HUES64 (cell line): ENCODE measurements at regions not wholly inside any gene's neighbourhood (a gene's known extent, or its start where the extent isn't known, plus 50 kb on each side); places are given as distances from the start of the nearest gene placed in this dataset.

Experiments
- H3K27ac ChIP-seq: 2 replicates; pipeline ENCODE4 v1.7.0; 2013; ENCODE audit warnings: low read depth, low read length, inconsistent platforms
- H3K27me3 ChIP-seq: 2 replicates; pipeline ENCODE4 v1.6.1; 2013; ENCODE audit warnings: mild to moderate bottlenecking, low read length; ENCODE audit not compliant: insufficient read depth
- H3K36me3 ChIP-seq: 2 replicates; pipeline ENCODE4 v1.6.1; 2013; ENCODE audit warnings: mild to moderate bottlenecking, low read length; ENCODE audit not compliant: insufficient read depth
- H3K4me1 ChIP-seq: 2 replicates; pipeline ENCODE4 v1.6.1; 2013; ENCODE audit warnings: mild to moderate bottlenecking, low read length, moderate library complexity; ENCODE audit not compliant: insufficient read depth
- H3K4me3 ChIP-seq: 2 replicates; pipeline ENCODE4 v1.5.1; 2013; ENCODE audit warnings: mild to moderate bottlenecking, low read length, moderate library complexity
- H3K9ac ChIP-seq: 2 replicates; pipeline ENCODE4 v1.6.1; 2013; ENCODE audit warnings: mild to moderate bottlenecking, low read depth, low read length
- H3K9me3 ChIP-seq: 2 replicates; pipeline ENCODE4 v1.6.1; 2013; ENCODE audit warnings: low read depth, low read length; ENCODE audit not compliant: insufficient read depth
- WGBS: fragments of 150-250, 120-280 bp; methylation state at CpG from one replicate; pipeline ENCODE4 v1.1.7; 2013; ENCODE audit warnings: missing lambda C conversion rate; 5-methylcytosine and 5-hydroxymethylcytosine counted together

- WGBS: 86% methylated on average over 8 of the region's 8 CpGs
- Histone ChIP-seq H3K9me3 (no peaks in the 10 kb centered on the region), H3K27ac (no peak overlapping the region), H3K27me3 (no peaks in the 10 kb centered on the region), H3K4me1 (no peaks in the 10 kb centered on the region), H3K9ac (no peak overlapping the region), H3K36me3 (no peaks in the 10 kb centered on the region), H3K4me3 (no peak overlapping the region)
These were observed 200.0 kb downstream of the HIBADH start for GRCh38 chr7:27462575-27463270.

- H3K4me3 ChIP-seq: no peak overlapping the region
- 93% methylated on average over 2 of the region's 2 CpGs for WGBS
- no peaks in the 10 kb centered on the region for H3K9me3 ChIP-seq
- H3K9ac ChIP-seq: no peak overlapping the region
- H3K27ac ChIP-seq: no peak overlapping the region
- no peaks in the 10 kb centered on the region for H3K27me3 ChIP-seq
- H3K4me1 ChIP-seq: no peaks in the 10 kb centered on the region
- no peaks in the 10 kb centered on the region for H3K36me3 ChIP-seq
These were observed 197.7 kb downstream of the HIBADH start for GRCh38 chr7:27464970-27465369.

- no peak overlapping the region for H3K27ac ChIP-seq
These were observed 196.0 kb downstream of the HIBADH start for GRCh38 chr7:27466703-27467102.

GRCh38 chr7:27472043-27472442 lies 190.6 kb downstream of the HIBADH start:
- WGBS: 88% methylated on average over 4 of the region's 4 CpGs
- Histone ChIP-seq H3K36me3 (no peaks in the 10 kb centered on the region), H3K4me1 (no peaks in the 10 kb centered on the region), H3K27ac (no peak overlapping the region), H3K27me3 (no peaks in the 10 kb centered on the region), H3K9me3 (no peaks in the 10 kb centered on the region), H3K9ac (no peak overlapping the region), H3K4me3 (no peak overlapping the region)

More at GRCh38 chr7:27466703-27467102, 196.0 kb downstream of the HIBADH start:
- Histone ChIP-seq H3K36me3 (no peaks in the 10 kb centered on the region), H3K4me3 (no peak overlapping the region), H3K4me1 (no peaks in the 10 kb centered on the region), H3K9ac (no peak overlapping the region), H3K9me3 (no peaks in the 10 kb centered on the region), H3K27me3 (no peaks in the 10 kb centered on the region)
- 81% methylated on average over 5 of the region's 5 CpGs for WGBS
